Transverse colon (tissue), 3 donors: ENCODE measurements at regions not wholly inside any gene's neighbourhood (a gene's known extent, or its start where the extent isn't known, plus 50 kb on each side); places are given as distances from the start of the nearest gene placed in this dataset.

Experiments
- CTCF ChIP-seq, 5 experiments: fragments of 200-600 bp in 3 of 5; fragments of 450-650 bp in 2 of 5; sonication (generic) in 3 of 5; IDR thresholded peaks; 1 replicate in 2 of 5; 2 replicates in 3 of 5; pipeline ENCODE4 v1.5.1; 2016 to 2017; ENCODE audit warnings: antibody characterized with exemption in 5 of 5, inconsistent platforms in 3 of 5, mild to moderate bottlenecking in 2 of 5, moderate library complexity in 1 of 5
- POLR2A ChIP-seq: fragments of 450-650 bp; IDR thresholded peaks from one replicate; pipeline ENCODE4 v1.6.1; 2016; ENCODE audit warnings: antibody characterized with exemption, mild to moderate bottlenecking, moderate library complexity

DNA sequence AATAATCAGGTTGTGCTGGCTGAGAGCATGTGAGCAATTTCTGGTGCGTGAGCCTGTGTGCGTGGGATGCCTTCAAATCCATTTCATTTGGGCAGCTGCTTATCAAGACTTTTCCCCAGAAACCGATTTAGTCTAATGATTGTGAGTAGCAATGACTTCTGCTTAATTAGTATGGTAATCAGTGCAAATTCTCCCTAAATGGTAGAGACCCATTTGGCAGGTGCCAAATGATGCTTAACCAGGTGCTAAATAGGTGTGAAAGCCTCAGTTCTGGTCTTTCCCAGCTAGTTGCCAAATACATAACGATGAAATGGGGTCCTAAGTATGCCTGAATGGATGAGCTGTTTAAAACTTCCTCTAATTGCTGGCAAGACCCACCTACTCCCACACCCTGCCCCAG is 248.4 kb upstream of the CCDC196 start:
- TF ChIP-seq CTCF (IDR thresholded peaks at IDR 0.05) (no peak), POLR2A (no peak)
